Common myeloid progenitor, CD34-positive (primary cell): ENCODE measurements at regions not wholly inside any gene's neighbourhood (a gene's known extent, or its start where the extent isn't known, plus 50 kb on each side); places are given as distances from the start of the nearest gene placed in this dataset.

ENCODE experiments used
- CTCF ChIA-PET: fragments of 350-600 bp; sonication (Branson Sonifier 250); formaldehyde crosslinking; loops from one replicate; lab custom pipeline; 2021; ENCODE audit warnings: antibody characterized with exemption; lab: Charles Lee
- POLR2A ChIA-PET: fragments of 350-600 bp; sonication (Branson Sonifier 250); formaldehyde crosslinking; loops from one replicate; lab custom pipeline; 2021; ENCODE audit warnings: antibody characterized with exemption; lab: Charles Lee
- DNase-seq, 3 donors: peaks; one replicate each; pipeline versions ENCODE4 v3.0.0 to v3.0.0-alpha.2; 2013
- H3K27ac ChIP-seq, 2 experiments: 1 replicate in 1 of 2; 2 replicates in 1 of 2; pipeline ENCODE4 v1.7.0; 2013; ENCODE audit warnings: inconsistent platforms in 2 of 2, low read length in 2 of 2, mild to moderate bottlenecking in 2 of 2, low read depth in 1 of 2, moderate library complexity in 1 of 2; ENCODE audit not compliant: severe bottlenecking in 2 of 2, insufficient read depth in 1 of 2, poor library complexity in 1 of 2
- H3K27me3 ChIP-seq, 5 experiments: replicated peaks in 2 of 5; 1 replicate in 3 of 5; 2 replicates in 2 of 5; pipeline versions ENCODE4 v1.6.1 to v1.7.0; 2013; ENCODE audit warnings: low read length in 4 of 5, mild to moderate bottlenecking in 2 of 5, moderate library complexity in 2 of 5, inconsistent platforms in 1 of 5; ENCODE audit not compliant: insufficient read depth in 5 of 5, control insufficient read depth in 4 of 5
- H3K36me3 ChIP-seq, 4 experiments: 1 replicate in 2 of 4; 2 replicates in 2 of 4; pipeline versions ENCODE4 v1.6.1 to v1.7.0; 2013; ENCODE audit warnings: low read length in 3 of 4, control low read depth in 1 of 4, mild to moderate bottlenecking in 1 of 4; ENCODE audit not compliant: control insufficient read depth in 4 of 4, insufficient read depth in 4 of 4
- H3K4me1 ChIP-seq, 4 experiments: 1 replicate in 3 of 4; 2 replicates in 1 of 4; pipeline versions ENCODE4 v1.6.1 to v1.7.1; 2013; ENCODE audit warnings: low read length in 3 of 4, mild to moderate bottlenecking in 3 of 4, control low read depth in 1 of 4, inconsistent platforms in 1 of 4, moderate library complexity in 1 of 4; ENCODE audit not compliant: control insufficient read depth in 4 of 4, insufficient read depth in 4 of 4; ENCODE audit errors: control extremely low read depth in 1 of 4
- H3K4me3 ChIP-seq, 7 experiments: 1 replicate in 4 of 7; 2 replicates in 3 of 7; pipeline versions ENCODE4 v1.5.1 to v1.7.0; 2013; ENCODE audit warnings: mild to moderate bottlenecking in 7 of 7, low read length in 6 of 7, moderate library complexity in 6 of 7, inconsistent platforms in 2 of 7, low read depth in 2 of 7, control low read depth in 1 of 7; ENCODE audit not compliant: insufficient read depth in 4 of 7, control insufficient read depth in 1 of 7; ENCODE audit errors: extremely low read depth in 1 of 7
- H3K9me3 ChIP-seq, 5 experiments: 1 replicate in 4 of 5; 2 replicates in 1 of 5; pipeline versions ENCODE4 v1.6.1 to v1.7.1; 2013; ENCODE audit warnings: low read length in 4 of 5, mild to moderate bottlenecking in 2 of 5, inconsistent platforms in 1 of 5, low read depth in 1 of 5, moderate library complexity in 1 of 5; ENCODE audit not compliant: control insufficient read depth in 4 of 5, insufficient read depth in 2 of 5; ENCODE audit errors: control extremely low read depth in 1 of 5
- WGBS: methylation state at CpG from one replicate; pipeline ENCODE4 v1.1.5; 2013; ENCODE audit not compliant: insufficient coverage; 5-methylcytosine and 5-hydroxymethylcytosine counted together

GRCh38 chr18:55787536-55788073 is 199.6 kb upstream of the TCF4 start:
- 74% methylated on average over 3 of the region's 3 CpGs for WGBS
- Histone ChIP-seq H3K9me3 (peaks cover 0 to 7% (median 2%) of the 10 kb centered on the region in 5 experiments), H3K27me3 (no peaks in the 10 kb centered on the region), H3K27ac (no peak overlapping the region), H3K4me3 (no peak overlapping the region), H3K36me3 (no peaks in the 10 kb centered on the region), H3K4me1 (no peaks in the 10 kb centered on the region)
- CTCF ChIA-PET: no interaction called here
- DNase-seq: no peak
- POLR2A ChIA-PET: no interaction called here

- Histone ChIP-seq H3K4me1 (no peaks in the 10 kb centered on the region), H3K4me3 (no peak overlapping the region), H3K36me3 (no peaks in the 10 kb centered on the region), H3K27ac (no peak overlapping the region), H3K27me3 (no peaks in the 10 kb centered on the region), H3K9me3 (peaks cover 0 to 7% (median 2%) of the 10 kb centered on the region in 5 experiments)
- 75% methylated on average over 2 of the region's 2 CpGs for WGBS
- ChIA-PET CTCF (no interaction called here), POLR2A (no interaction called here)
- DNase-seq: no peak
Observed at GRCh38 chr18:55786651-55787272, 198.8 kb upstream of the TCF4 start.

GRCh38 chr18:55783921-55784320 is 195.9 kb upstream of the TCF4 start:
- no peak for DNase-seq
- POLR2A ChIA-PET: no interaction called here
- CTCF ChIA-PET: interaction anchor here (1.2 to 2.8 kb wide), 2 partner anchors 8 to 531 kb away, joined by 3 to 8 read pairs; no protein-coding TSS in a partner anchor
- Histone ChIP-seq H3K36me3 (no peaks in the 10 kb centered on the region), H3K4me1 (peaks cover 2 to 17% (median 15%) of the 10 kb centered on the region in 4 experiments), H3K27ac (no peak overlapping the region), H3K9me3 (peaks cover 0 to 2% (median 0%) of the 10 kb centered on the region in 5 experiments), H3K27me3 (peaks cover 0 to 4% (median 0%) of the 10 kb centered on the region in 5 experiments), H3K4me3 (no peak overlapping the region)
- 100% methylated on average over 1 of the region's 2 CpGs for WGBS

- ChIA-PET CTCF (interaction anchor here (0.6 to 2.8 kb wide), 9 partner anchors 11 to 795 kb away, joined by 3 to 8 read pairs (median 4); no protein-coding TSS in a partner anchor), POLR2A (interaction anchor here (0.6 kb wide), 1 partner anchor 270 kb away, joined by 3 read pairs; no protein-coding TSS in a partner anchor)
- H3K9me3 ChIP-seq: no peaks in the 10 kb centered on the region
- peaks cover 2 to 26% (median 18%) of the 10 kb centered on the region in 4 experiments for H3K4me1 ChIP-seq
- no peak overlapping the region for H3K27ac ChIP-seq
- H3K27me3 ChIP-seq: peaks cover 0 to 4% (median 0%) of the 10 kb centered on the region in 5 experiments
- 61% methylated on average over 4 of the region's 6 CpGs for WGBS
- DNase-seq: peak; percentile 33 to 36 (median 34)
- H3K36me3 ChIP-seq: no peaks in the 10 kb centered on the region
- no peak overlapping the region for H3K4me3 ChIP-seq
Observed at GRCh38 chr18:55781481-55781957, 193.5 kb upstream of the TCF4 start.

- DNase-seq: peak; percentile 9 to 71 (median 58)
- peaks cover 2 to 26% (median 18%) of the 10 kb centered on the region in 4 experiments for H3K4me1 ChIP-seq
- no peaks in the 10 kb centered on the region for H3K9me3 ChIP-seq
- POLR2A ChIA-PET: no interaction called here
- CTCF ChIA-PET: interaction anchor here (0.9 to 1.7 kb wide), 3 partner anchors 365 to 546 kb away, joined by 4 to 5 read pairs (median 5); no protein-coding TSS in a partner anchor
- H3K4me3 ChIP-seq: peak overlapping the region in 6 of 7 experiments; percentile 49 to 86 (median 73)
- no peak overlapping the region for H3K27ac ChIP-seq
- H3K36me3 ChIP-seq: no peaks in the 10 kb centered on the region
- 11% methylated on average over 3 of the region's 9 CpGs for whole genome bisulfite sequencing
- peaks cover 0 to 4% (median 0%) of the 10 kb centered on the region in 5 experiments for H3K27me3 ChIP-seq
Observed at GRCh38 chr18:55780586-55781071, 192.6 kb upstream of the TCF4 start.

- Histone ChIP-seq H3K36me3 (no peaks in the 10 kb centered on the region), H3K4me3 (peak overlapping the region in 6 of 7 experiments; percentile 63 to 87 (median 78)), H3K4me1 (peaks cover 2 to 26% (median 18%) of the 10 kb centered on the region in 4 experiments), H3K27me3 (peaks cover 0 to 4% (median 0%) of the 10 kb centered on the region in 5 experiments), H3K9me3 (no peaks in the 10 kb centered on the region), H3K27ac (no peak overlapping the region)
- peak; percentile 30 to 76 (median 59) for DNase-seq
- 0% methylated on average over 88 of the region's 88 CpGs for WGBS
- CTCF ChIA-PET: interaction anchor here (0.9 to 1.7 kb wide), 5 partner anchors 364 to 545 kb away, joined by 3 to 5 read pairs (median 4); no protein-coding TSS in a partner anchor
- POLR2A ChIA-PET: interaction anchor here (0.6 to 0.7 kb wide), 3 partner anchors 409 to 540 kb away, joined by 3 to 4 read pairs (median 4); no protein-coding TSS in a partner anchor
Observed at GRCh38 chr18:55779691-55780585, 191.9 kb upstream of the TCF4 start.
